GM10248 (cell line): ENCODE measurements at regions not wholly inside any gene's neighbourhood (a gene's known extent, or its start where the extent isn't known, plus 50 kb on each side); places are given as distances from the start of the nearest gene placed in this dataset.

ENCODE experiments used
- CTCF ChIA-PET: fragments of 300-600 bp; sonication (Branson Sonifier 250); formaldehyde crosslinking; extraction: SDS; loops from one replicate; lab custom pipeline; 2021; ENCODE audit warnings: antibody characterized with exemption; lab: Yijun Ruan, JAX
- POLR2A ChIA-PET: fragments of 350-650 bp; sonication (Branson Sonifier 250); formaldehyde crosslinking; extraction: SDS; loops from one replicate; lab custom pipeline; 2020; ENCODE audit warnings: antibody characterized with exemption; lab: Yijun Ruan, JAX
- DNase-seq: peaks from one replicate; pipeline ENCODE4 v3.0.0; 2012; ENCODE audit errors: extremely low spot score
- CTCF ChIP-seq: IDR thresholded peaks from 2 replicates; pipeline ENCODE4 v1.5.1; 2012; ENCODE audit warnings: mild to moderate bottlenecking, low read depth; ENCODE audit errors: extremely low read depth, missing control alignments, control extremely low read depth

DNA sequence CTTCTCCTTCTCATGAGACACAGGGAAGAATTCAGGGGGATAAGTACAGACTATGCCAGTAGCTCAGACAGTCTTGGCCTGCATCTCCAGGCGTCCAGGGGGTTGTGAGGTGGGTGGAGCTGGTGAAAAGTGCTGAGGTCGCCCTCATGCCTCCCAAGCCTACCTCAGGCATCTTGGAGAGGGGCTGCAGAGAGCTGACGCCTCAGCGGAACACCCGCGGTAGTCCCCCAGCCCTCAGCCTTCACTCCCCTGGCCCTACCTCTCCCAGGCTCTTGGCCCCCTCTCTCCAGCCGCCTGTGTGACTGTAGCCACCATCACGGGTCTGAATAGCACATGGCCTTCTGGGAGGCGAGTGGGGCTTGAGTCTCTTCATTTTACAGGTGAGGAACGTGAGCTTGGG is 59.8 kb upstream of the DLK1 start:
- ChIA-PET POLR2A (no interaction called here), CTCF (no interaction called here)

DNA sequence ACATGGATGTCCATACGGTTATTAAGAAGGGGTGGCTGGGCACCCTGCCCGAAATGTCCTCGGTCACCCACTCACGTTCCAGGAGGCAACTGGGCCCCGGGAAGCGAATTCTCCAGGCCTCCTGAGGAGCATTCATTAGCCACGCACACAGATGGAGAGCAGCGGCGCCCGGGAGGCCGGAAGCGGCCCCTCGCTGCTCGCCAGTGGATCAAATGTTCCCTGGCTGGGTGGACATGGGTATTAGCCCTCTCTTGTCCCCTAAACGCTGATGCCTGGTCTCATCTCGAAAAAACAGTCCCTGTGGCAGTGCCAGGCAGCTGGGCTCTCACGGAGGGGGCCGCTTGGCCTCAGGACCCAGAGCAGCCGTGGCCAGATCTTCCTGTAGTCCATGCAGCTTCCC is 59.0 kb upstream of the DLK1 start:
- no peak for TF ChIP-seq CTCF
- ChIA-PET POLR2A (no interaction called here), CTCF (no interaction called here)
- no peak for DNase-seq

More for the DNA sequence above, 59.8 kb upstream of the DLK1 start:
- TF ChIP-seq CTCF, result no peak
- no peak for DNase-seq

GRCh38 chr14:100668352-100668751 is 58.3 kb upstream of the DLK1 start:
- CTCF ChIA-PET, result no interaction called here
- DNase-seq, result no peak
- TF ChIP-seq CTCF, result no peak
- POLR2A ChIA-PET, result no interaction called here

- ChIA-PET CTCF (no interaction called here), POLR2A (no interaction called here)
- no peak for TF ChIP-seq CTCF
- DNase-seq, result no peak
Observed at GRCh38 chr14:100669011-100669412, 57.7 kb upstream of the DLK1 start.

DNA sequence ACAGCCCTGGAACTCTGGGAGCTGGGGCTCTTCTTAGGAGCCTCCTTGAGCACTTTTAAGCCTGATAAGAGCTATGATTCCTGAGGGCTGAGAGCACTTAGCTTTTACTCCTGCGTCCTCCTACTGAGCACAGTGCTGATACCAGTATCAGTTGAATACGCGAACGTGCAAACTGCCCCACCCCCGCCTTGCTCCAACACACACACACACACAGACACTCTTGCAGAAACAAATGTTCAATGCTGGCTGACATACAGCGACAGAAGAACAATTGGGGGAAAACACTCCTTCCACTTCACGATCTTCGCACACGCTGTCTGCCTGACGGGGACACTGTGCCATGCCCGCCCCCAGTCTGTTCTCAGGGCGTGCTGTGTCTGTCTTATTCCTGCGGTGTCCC is 57.2 kb upstream of the DLK1 start:
- ChIA-PET POLR2A (no interaction called here), CTCF (no interaction called here)
- no peak for DNase-seq
- no peak for TF ChIP-seq CTCF

DNA sequence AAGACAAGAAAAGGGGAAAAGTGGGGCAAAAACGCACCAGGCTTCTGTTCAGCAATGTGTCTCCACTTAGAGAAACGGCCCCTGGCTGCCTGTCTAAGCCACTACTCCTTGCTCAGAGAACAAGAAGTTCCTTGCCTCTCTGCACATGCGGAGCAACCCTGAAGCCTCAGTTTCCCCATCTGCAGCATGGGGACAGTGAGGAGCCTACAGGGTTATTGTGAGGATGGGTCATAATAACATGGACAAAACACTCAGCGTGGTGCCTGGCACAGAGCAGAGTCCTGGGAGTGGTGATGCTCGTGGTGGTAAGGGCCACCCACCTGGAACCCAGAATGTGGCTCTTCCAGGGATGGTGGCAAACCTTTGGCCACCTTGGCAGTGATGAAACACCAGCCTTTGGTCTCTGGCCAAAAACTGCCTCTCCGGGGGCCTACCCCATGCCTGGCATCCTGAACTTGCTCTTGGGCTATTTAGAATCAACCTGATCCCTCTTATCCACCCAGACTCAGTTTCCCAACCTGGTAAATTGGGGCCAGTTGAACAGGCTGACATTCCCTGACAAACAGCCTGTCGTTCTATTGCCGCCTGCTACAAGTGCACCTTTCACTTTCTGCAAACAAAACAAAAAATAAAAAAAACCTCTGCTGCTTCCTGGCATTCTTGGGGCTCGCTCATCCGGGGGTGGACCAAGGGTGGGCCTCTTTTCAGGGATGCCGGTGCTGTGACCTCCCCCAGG is 56.5 kb upstream of the DLK1 start:
- CTCF ChIA-PET, result no interaction called here
- no peak for DNase-seq
- POLR2A ChIA-PET, result no interaction called here
- TF ChIP-seq CTCF, result no peak

DNA sequence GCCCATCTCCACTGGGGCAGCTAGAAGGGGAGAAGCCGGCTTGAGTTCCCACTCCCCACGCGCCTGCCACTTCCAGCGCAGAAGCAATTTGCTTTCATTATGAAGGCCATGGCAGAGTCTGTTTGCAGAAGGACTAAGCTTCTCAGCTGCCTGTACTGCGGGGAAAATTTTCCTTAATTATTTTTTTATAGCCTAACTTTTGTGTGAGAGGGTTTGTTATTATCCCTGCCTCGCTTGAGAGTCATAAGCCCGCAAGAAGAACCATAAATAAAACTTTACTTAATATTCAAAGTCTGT is 56.0 kb upstream of the DLK1 start:
- ChIA-PET POLR2A (no interaction called here), CTCF (interaction anchor here (4.8 kb wide), 1 partner anchor 7 kb away, joined by 27 read pairs; no protein-coding TSS in a partner anchor)

More for the DNA sequence above, 56.0 kb upstream of the DLK1 start:
- no peak for DNase-seq
- no peak for TF ChIP-seq CTCF
